SK-N-SH (cell line): ENCODE measurements at regions not wholly inside any gene's neighbourhood (a gene's known extent, or its start where the extent isn't known, plus 50 kb on each side); places are given as distances from the start of the nearest gene placed in this dataset.

ENCODE experiments used
- CTCF ChIA-PET: fragments of 300-600, 350-600 bp; formaldehyde crosslinking; extraction: SDS; loops from one replicate; lab custom pipeline; 2021; lab: Yijun Ruan, JAX
- POLR2A ChIA-PET: fragments of 350-600 bp; sonication (Branson Sonifier 250); formaldehyde crosslinking; extraction: SDS; loops from one replicate; lab custom pipeline; 2020; ENCODE audit warnings: antibody characterized with exemption, inconsistent platforms; lab: Yijun Ruan, JAX
- DNase-seq: peaks from one replicate; pipeline ENCODE4 v3.0.0; 2012
- H2AFZ ChIP-seq: fragments of 200-600 bp; sonication (generic); 2 replicates; pipeline ENCODE4 v1.8.1; 2016; ENCODE audit warnings: antibody characterized with exemption, mild to moderate bottlenecking, low read depth
- H3F3A ChIP-seq: fragments of 200-600 bp; sonication (generic); replicated peaks from 2 replicates; pipeline ENCODE3; 2016; ENCODE audit warnings: antibody characterized with exemption, mild to moderate bottlenecking; ENCODE audit not compliant: insufficient read depth
- H3K27ac ChIP-seq, 2 experiments: fragments of 200-500 bp in 1 of 2; fragments of 200-600 bp in 1 of 2; sonication (Bioruptor generic) in 1 of 2; sonication (generic), shearing (Covaris generic) in 1 of 2; 2 replicates each; pipeline versions ENCODE4 v1.5.1 to v1.6.1; 2014 to 2016; ENCODE audit warnings: low read depth in 2 of 2, inconsistent platforms in 1 of 2, low read length in 1 of 2, mild to moderate bottlenecking in 1 of 2, mixed read lengths in 1 of 2
- H3K27me3 ChIP-seq: fragments of 200-600 bp; sonication (generic), shearing (Covaris generic); 2 replicates; pipeline ENCODE4 v1.6.1; 2016; ENCODE audit warnings: mixed run types; ENCODE audit not compliant: insufficient read depth
- H3K36me3 ChIP-seq, 2 experiments: fragments of 200-500 bp in 1 of 2; fragments of 200-600 bp in 1 of 2; sonication (Bioruptor generic) in 1 of 2; sonication (generic) in 1 of 2; replicated peaks in 1 of 2; 2 replicates each; pipeline versions ENCODE3 to v1.5.1; 2014 to 2016; ENCODE audit warnings: low read length in 1 of 2, mild to moderate bottlenecking in 1 of 2; ENCODE audit not compliant: insufficient read depth in 2 of 2, control insufficient read depth in 1 of 2
- H3K4me1 ChIP-seq, 2 experiments: fragments of 200-500 bp in 1 of 2; fragments of 200-600 bp in 1 of 2; sonication (Bioruptor generic) in 1 of 2; sonication (generic), shearing (Covaris generic) in 1 of 2; 2 replicates each; pipeline versions ENCODE4 v1.5.1 to v1.6.1; 2014 to 2016; ENCODE audit warnings: low read depth in 1 of 2, low read length in 1 of 2, mixed run types in 1 of 2; ENCODE audit not compliant: insufficient read depth in 2 of 2, control insufficient read depth in 1 of 2
- H3K4me2 ChIP-seq: fragments of 200-600 bp; sonication (generic), shearing (Covaris generic); 2 replicates; pipeline ENCODE4 v1.6.1; 2017; ENCODE audit warnings: mixed run types
- H3K4me3 ChIP-seq, 2 experiments: fragments of 200-500 bp in 1 of 2; fragments of 200-600 bp in 1 of 2; sonication (Bioruptor generic) in 1 of 2; sonication (generic), shearing (Covaris generic) in 1 of 2; 2 replicates each; pipeline versions ENCODE4 v1.5.1 to v1.8.1; 2014 to 2016; ENCODE audit warnings: low read depth in 2 of 2, inconsistent platforms in 1 of 2, low read length in 1 of 2, mild to moderate bottlenecking in 1 of 2, mixed read lengths in 1 of 2, moderate library complexity in 1 of 2
- H3K79me2 ChIP-seq: fragments of 200-600 bp; sonication (generic); 2 replicates; pipeline ENCODE4 v1.8.1; 2017; ENCODE audit warnings: mild to moderate bottlenecking; ENCODE audit not compliant: insufficient read depth
- H3K9ac ChIP-seq: fragments of 200-600 bp; sonication (generic); 2 replicates; pipeline ENCODE4 v1.6.1; 2017; ENCODE audit warnings: mixed run types
- H3K9me2 ChIP-seq: fragments of 200-600 bp; sonication (generic); 2 replicates; pipeline ENCODE4 v1.6.1; 2017; ENCODE audit warnings: mixed run types
- H3K9me3 ChIP-seq: fragments of 200-600 bp; sonication (generic); 2 replicates; pipeline ENCODE4 v1.6.1; 2017; ENCODE audit warnings: mixed run types, mild to moderate bottlenecking, moderate library complexity
- H4K20me1 ChIP-seq: fragments of 200-600 bp; sonication (generic); 2 replicates; pipeline ENCODE4 v1.6.1; 2017; ENCODE audit warnings: mild to moderate bottlenecking, mixed run types; ENCODE audit not compliant: insufficient read depth
- CHD2 ChIP-seq: fragments of 150-350 bp; IDR thresholded peaks from 2 replicates; pipeline ENCODE4 v1.6.1; 2018; ENCODE audit warnings: low read length; ENCODE audit not compliant: partially characterized antibody
- ELF1 ChIP-seq: IDR thresholded peaks from 2 replicates; pipeline ENCODE4 v1.4.0; 2012
- FOXJ3 ChIP-seq: sonication (generic); formaldehyde crosslinking; IDR thresholded peaks from 2 replicates; pipeline ENCODE4 v1.5.1; 2020; ENCODE audit warnings: mild to moderate bottlenecking, missing genetic modification reagents
- FOXM1 ChIP-seq: IDR thresholded peaks from 2 replicates; pipeline ENCODE4 v1.4.0; 2012; ENCODE audit warnings: low read depth, mild to moderate bottlenecking
- MEF2A ChIP-seq: IDR thresholded peaks from 2 replicates; pipeline ENCODE4 v1.4.0; 2012; ENCODE audit warnings: low read depth, borderline replicate concordance
- MXI1 ChIP-seq: IDR thresholded peaks from 2 replicates; pipeline ENCODE4 v1.6.1; 2012; ENCODE audit warnings: mild to moderate bottlenecking, low read depth, low read length, improper control_type of control experiment
- NFIC ChIP-seq: IDR thresholded peaks from 2 replicates; pipeline ENCODE4 v1.4.0; 2012; ENCODE audit warnings: borderline replicate concordance
- REST ChIP-seq: IDR thresholded peaks from 2 replicates; pipeline ENCODE4 v1.6.1; 2012; ENCODE audit warnings: mild to moderate bottlenecking, low read depth, low read length, moderate library complexity
- SIN3A ChIP-seq: IDR thresholded peaks from 2 replicates; pipeline ENCODE4 v1.6.1; 2012; ENCODE audit warnings: low read depth, mild to moderate bottlenecking, low read length, moderate library complexity, borderline replicate concordance
- SMC3 ChIP-seq: IDR thresholded peaks from 2 replicates; pipeline ENCODE4 v1.6.1; 2012; ENCODE audit warnings: low read depth, low read length, improper control_type of control experiment
- TAF1 ChIP-seq: IDR thresholded peaks from 2 replicates; pipeline ENCODE4 v1.6.1; 2012; ENCODE audit warnings: low read depth, mild to moderate bottlenecking, low read length, moderate library complexity, borderline replicate concordance
- TCF12 ChIP-seq: IDR thresholded peaks from 2 replicates; pipeline ENCODE4 v1.4.0; 2012
- TEAD4 ChIP-seq: IDR thresholded peaks from 2 replicates; pipeline ENCODE4 v1.4.0; 2012; ENCODE audit warnings: mild to moderate bottlenecking, borderline replicate concordance; ENCODE audit not compliant: insufficient read depth
- YY1 ChIP-seq: IDR thresholded peaks from 2 replicates; pipeline ENCODE4 v1.4.0; 2012; ENCODE audit warnings: low read depth, mild to moderate bottlenecking
- WGBS: methylation state at CpG from one replicate; pipeline ENCODE4 v1.1.6; 2017; ENCODE audit warnings: low lambda C conversion rate; 5-methylcytosine and 5-hydroxymethylcytosine counted together
- TF ChIP-seq, protein P1 (sequence below): IDR thresholded peaks from 2 replicates; pipeline ENCODE4 v1.4.0; 2012; ENCODE audit warnings: low read depth, borderline replicate concordance
- TF ChIP-seq, protein P2 (sequence below): fragments of 150-350 bp; IDR thresholded peaks from 2 replicates; pipeline ENCODE4 v1.6.1; 2016; ENCODE audit warnings: mild to moderate bottlenecking, low read depth, low read length

DNA sequence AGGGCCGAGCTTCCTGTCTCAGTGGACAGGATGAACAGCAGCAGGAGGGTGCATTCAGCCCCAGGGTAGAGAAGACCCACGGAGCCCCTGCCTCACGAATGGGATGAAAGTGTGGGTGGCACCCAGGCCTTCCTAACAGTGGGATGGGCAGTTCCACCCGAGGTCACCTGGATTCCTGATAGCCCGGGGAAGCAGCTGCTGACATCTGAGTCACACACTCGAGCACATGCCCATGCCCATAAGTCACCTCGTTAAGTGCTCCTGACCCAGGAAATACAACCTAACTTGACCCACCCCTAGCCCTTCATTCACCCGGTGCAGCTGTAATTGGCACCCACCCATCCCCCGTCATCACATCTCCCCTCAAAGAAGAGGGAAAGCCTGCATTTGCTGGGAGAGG lies 85.3 kb upstream of the FOXF1 start:
- H3K4me1 ChIP-seq = no peaks in the 10 kb centered on the region
- no peak overlapping the region for H3K4me2 ChIP-seq
- ChIA-PET POLR2A (no interaction called here), CTCF (no interaction called here)
- no peaks in the 10 kb centered on the region for H3K9me3 ChIP-seq
- H4K20me1 ChIP-seq = no peaks in the 10 kb centered on the region
- H3K4me3 ChIP-seq = no peak overlapping the region
- no peaks in the 10 kb centered on the region for H3K36me3 ChIP-seq
- WGBS = 28% methylated on average over 5 of the region's 9 CpGs
- no peaks in the 10 kb centered on the region for H3K9me2 ChIP-seq
- H3K9ac ChIP-seq = no peak overlapping the region
- TF ChIP-seq MEF2A (no peak), MXI1 (no peak), CHD2 (no peak)
- H3K79me2 ChIP-seq = no peaks in the 10 kb centered on the region
- no peaks in the 10 kb centered on the region for H3F3A ChIP-seq
- no peak overlapping the region for H3K27ac ChIP-seq
- no peak overlapping the region for H2AFZ ChIP-seq
- H3K27me3 ChIP-seq = no peaks in the 10 kb centered on the region; the same call in 1 of the 2 replicates
- no peak for DNase-seq

DNA sequence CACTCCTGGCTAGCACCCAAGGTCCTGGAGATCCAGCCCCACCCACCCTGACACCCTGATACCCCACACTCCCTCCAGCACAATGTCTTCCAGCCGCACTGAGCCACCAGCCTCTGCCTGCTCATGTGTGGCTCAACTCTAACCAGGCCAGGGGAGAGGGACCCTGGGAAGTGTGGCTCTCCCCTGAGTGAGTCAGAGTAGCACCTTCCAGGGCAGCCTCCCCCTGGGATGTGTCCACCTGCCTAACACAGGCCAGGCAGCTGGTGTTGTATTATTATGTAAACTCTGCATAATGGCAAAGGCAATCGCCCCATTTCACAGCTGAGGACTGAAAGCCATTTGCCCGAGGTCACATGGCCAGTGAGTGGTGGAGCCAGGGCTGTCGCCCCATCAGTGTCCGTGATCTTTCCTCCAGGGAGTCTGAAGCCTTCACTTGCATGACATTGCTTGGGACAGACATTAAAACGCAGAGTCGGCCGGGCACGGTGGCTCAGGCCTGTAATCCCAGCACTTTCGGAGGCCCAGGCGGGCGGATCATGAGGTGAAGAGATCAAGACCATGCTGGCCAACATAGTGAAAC lies 84.2 kb upstream of the FOXF1 start:
- CTCF ChIA-PET = interaction anchor here (0.5 kb wide), 1 partner anchor 85 kb away, joined by 3 read pairs; no protein-coding TSS in a partner anchor

More for the DNA sequence above, 84.2 kb upstream of the FOXF1 start:
- H3F3A ChIP-seq = no peaks in the 10 kb centered on the region
- H3K4me2 ChIP-seq = no peak overlapping the region
- WGBS = 76% methylated on average over 10 of the region's 12 CpGs
- H3K79me2 ChIP-seq = no peaks in the 10 kb centered on the region
- H3K9me2 ChIP-seq = no peaks in the 10 kb centered on the region
- H3K9me3 ChIP-seq = no peaks in the 10 kb centered on the region
- H2AFZ ChIP-seq = no peak overlapping the region
- H3K4me3 ChIP-seq = no peak overlapping the region
- no peaks in the 10 kb centered on the region for H3K4me1 ChIP-seq
- TF ChIP-seq MEF2A = no peak
- TF ChIP-seq ELF1 = no peak
- no peak for TF ChIP-seq NFIC
- TF ChIP-seq TAF1 = no peak
- TF ChIP-seq MXI1 = no peak
- TF ChIP-seq, protein P1, sequence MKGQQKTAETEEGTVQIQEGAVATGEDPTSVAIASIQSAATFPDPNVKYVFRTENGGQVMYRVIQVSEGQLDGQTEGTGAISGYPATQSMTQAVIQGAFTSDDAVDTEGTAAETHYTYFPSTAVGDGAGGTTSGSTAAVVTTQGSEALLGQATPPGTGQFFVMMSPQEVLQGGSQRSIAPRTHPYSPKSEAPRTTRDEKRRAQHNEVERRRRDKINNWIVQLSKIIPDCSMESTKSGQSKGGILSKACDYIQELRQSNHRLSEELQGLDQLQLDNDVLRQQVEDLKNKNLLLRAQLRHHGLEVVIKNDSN = no peak
- TF ChIP-seq REST = no peak
- TF ChIP-seq TEAD4 = no peak
- TF ChIP-seq SMC3 = no peak
- TF ChIP-seq, protein P2, sequence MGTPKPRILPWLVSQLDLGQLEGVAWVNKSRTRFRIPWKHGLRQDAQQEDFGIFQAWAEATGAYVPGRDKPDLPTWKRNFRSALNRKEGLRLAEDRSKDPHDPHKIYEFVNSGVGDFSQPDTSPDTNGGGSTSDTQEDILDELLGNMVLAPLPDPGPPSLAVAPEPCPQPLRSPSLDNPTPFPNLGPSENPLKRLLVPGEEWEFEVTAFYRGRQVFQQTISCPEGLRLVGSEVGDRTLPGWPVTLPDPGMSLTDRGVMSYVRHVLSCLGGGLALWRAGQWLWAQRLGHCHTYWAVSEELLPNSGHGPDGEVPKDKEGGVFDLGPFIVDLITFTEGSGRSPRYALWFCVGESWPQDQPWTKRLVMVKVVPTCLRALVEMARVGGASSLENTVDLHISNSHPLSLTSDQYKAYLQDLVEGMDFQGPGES = no peak
- no peak for TF ChIP-seq FOXM1
- TF ChIP-seq TCF12 = no peak
- TF ChIP-seq CHD2 = no peak
- TF ChIP-seq SIN3A = no peak
- TF ChIP-seq FOXJ3 (CRISPR knock-in tag) = no peak
- no peak for TF ChIP-seq YY1
- TF ChIP-seq, all 33 proteins: peak for 0
- H4K20me1 ChIP-seq = no peaks in the 10 kb centered on the region
- no peak overlapping the region for H3K9ac ChIP-seq
- H3K27ac ChIP-seq = no peak overlapping the region
- no peak for DNase-seq
- POLR2A ChIA-PET = no interaction called here
- H3K27me3 ChIP-seq = peaks cover 11% of the 10 kb centered on the region; the same call in 1 of the 2 replicates
- no peaks in the 10 kb centered on the region for H3K36me3 ChIP-seq
